ENCODE measurements at regions not wholly inside any gene's neighbourhood (a gene's known extent, or its start where the extent isn't known, plus 50 kb on each side); places are given as distances from the start of the nearest gene placed in this dataset.

DNA sequence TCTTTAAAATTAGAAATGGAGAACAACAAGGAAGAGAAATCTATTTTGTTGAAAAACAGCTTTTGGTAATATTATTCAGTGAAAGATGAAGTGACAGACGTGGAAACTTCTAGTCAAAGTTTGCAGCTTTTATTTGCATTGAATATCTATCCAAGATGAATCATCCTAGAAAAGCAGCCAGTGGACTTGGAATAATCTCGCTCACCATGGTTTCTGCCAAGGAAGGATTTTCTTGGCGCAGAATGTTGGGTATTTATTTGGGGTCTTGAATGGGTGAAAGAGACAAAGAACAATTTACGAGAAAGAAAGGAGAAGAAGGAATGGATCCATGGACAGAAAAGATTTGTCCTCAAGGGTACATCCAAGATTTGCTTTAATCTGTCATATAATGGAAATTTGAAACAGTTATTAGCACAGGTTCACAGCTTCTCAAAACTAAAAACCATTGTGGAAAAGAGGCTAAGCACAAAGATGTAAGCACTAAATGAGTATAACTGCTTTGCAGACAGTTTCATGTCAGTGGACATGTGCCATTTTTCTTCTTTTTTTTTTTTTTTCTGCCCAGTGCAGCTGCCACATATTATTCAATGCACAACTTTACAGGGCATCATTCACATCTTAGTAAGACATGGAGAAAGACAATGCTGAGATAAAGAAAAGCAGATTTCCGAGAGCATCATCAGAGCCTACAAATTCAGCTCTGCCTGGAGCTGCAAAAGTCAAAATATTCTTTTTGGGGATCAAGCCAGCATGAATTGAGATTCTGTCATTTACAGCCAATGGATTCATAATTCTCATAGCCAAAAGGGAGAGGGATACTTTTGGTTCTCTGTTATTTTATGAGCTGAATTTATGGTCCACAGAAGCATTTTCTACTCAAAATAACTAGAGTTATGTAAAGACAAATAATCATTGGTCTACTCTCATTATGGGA is 333.7 kb downstream of the DAD1 start (continued):
- no peak for TF ChIP-seq ZNF274 (IDR thresholded peaks at IDR 0.05; ENCODE audit: borderline replicate concordance, extremely low read depth, low read length)
- TF ChIP-seq TAF7 (optimal IDR thresholded peaks at IDR 0.05; ENCODE audit: borderline replicate concordance, low read depth, low read length) = no peak
- no peak for TF ChIP-seq GABPA (IDR thresholded peaks at IDR 0.05; ENCODE audit: borderline replicate concordance, insufficient read depth, low read length)
- TF ChIP-seq, protein P1, sequence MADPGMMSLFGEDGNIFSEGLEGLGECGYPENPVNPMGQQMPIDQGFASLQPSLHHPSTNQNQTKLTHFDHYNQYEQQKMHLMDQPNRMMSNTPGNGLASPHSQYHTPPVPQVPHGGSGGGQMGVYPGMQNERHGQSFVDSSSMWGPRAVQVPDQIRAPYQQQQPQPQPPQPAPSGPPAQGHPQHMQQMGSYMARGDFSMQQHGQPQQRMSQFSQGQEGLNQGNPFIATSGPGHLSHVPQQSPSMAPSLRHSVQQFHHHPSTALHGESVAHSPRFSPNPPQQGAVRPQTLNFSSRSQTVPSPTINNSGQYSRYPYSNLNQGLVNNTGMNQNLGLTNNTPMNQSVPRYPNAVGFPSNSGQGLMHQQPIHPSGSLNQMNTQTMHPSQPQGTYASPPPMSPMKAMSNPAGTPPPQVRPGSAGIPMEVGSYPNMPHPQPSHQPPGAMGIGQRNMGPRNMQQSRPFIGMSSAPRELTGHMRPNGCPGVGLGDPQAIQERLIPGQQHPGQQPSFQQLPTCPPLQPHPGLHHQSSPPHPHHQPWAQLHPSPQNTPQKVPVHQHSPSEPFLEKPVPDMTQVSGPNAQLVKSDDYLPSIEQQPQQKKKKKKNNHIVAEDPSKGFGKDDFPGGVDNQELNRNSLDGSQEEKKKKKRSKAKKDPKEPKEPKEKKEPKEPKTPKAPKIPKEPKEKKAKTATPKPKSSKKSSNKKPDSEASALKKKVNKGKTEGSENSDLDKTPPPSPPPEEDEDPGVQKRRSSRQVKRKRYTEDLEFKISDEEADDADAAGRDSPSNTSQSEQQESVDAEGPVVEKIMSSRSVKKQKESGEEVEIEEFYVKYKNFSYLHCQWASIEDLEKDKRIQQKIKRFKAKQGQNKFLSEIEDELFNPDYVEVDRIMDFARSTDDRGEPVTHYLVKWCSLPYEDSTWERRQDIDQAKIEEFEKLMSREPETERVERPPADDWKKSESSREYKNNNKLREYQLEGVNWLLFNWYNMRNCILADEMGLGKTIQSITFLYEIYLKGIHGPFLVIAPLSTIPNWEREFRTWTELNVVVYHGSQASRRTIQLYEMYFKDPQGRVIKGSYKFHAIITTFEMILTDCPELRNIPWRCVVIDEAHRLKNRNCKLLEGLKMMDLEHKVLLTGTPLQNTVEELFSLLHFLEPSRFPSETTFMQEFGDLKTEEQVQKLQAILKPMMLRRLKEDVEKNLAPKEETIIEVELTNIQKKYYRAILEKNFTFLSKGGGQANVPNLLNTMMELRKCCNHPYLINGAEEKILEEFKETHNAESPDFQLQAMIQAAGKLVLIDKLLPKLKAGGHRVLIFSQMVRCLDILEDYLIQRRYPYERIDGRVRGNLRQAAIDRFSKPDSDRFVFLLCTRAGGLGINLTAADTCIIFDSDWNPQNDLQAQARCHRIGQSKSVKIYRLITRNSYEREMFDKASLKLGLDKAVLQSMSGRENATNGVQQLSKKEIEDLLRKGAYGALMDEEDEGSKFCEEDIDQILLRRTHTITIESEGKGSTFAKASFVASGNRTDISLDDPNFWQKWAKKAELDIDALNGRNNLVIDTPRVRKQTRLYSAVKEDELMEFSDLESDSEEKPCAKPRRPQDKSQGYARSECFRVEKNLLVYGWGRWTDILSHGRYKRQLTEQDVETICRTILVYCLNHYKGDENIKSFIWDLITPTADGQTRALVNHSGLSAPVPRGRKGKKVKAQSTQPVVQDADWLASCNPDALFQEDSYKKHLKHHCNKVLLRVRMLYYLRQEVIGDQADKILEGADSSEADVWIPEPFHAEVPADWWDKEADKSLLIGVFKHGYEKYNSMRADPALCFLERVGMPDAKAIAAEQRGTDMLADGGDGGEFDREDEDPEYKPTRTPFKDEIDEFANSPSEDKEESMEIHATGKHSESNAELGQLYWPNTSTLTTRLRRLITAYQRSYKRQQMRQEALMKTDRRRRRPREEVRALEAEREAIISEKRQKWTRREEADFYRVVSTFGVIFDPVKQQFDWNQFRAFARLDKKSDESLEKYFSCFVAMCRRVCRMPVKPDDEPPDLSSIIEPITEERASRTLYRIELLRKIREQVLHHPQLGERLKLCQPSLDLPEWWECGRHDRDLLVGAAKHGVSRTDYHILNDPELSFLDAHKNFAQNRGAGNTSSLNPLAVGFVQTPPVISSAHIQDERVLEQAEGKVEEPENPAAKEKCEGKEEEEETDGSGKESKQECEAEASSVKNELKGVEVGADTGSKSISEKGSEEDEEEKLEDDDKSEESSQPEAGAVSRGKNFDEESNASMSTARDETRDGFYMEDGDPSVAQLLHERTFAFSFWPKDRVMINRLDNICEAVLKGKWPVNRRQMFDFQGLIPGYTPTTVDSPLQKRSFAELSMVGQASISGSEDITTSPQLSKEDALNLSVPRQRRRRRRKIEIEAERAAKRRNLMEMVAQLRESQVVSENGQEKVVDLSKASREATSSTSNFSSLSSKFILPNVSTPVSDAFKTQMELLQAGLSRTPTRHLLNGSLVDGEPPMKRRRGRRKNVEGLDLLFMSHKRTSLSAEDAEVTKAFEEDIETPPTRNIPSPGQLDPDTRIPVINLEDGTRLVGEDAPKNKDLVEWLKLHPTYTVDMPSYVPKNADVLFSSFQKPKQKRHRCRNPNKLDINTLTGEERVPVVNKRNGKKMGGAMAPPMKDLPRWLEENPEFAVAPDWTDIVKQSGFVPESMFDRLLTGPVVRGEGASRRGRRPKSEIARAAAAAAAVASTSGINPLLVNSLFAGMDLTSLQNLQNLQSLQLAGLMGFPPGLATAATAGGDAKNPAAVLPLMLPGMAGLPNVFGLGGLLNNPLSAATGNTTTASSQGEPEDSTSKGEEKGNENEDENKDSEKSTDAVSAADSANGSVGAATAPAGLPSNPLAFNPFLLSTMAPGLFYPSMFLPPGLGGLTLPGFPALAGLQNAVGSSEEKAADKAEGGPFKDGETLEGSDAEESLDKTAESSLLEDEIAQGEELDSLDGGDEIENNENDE (IDR thresholded peaks at IDR 0.05; ENCODE audit: insufficient replicate concordance, low read length) = no peak
